Loucy (cell line): ENCODE measurements at regions not wholly inside any gene's neighbourhood (a gene's known extent, or its start where the extent isn't known, plus 50 kb on each side); places are given as distances from the start of the nearest gene placed in this dataset.

Experiments used
- H2AFZ ChIP-seq: fragments of 200-600 bp; sonication (generic); 2 replicates; pipeline ENCODE4 v1.6.0; 2016; ENCODE audit warnings: antibody characterized with exemption, mild to moderate bottlenecking, low read length, moderate library complexity
- H3F3A ChIP-seq: fragments of 200-600 bp; 2 replicates; pipeline ENCODE4 v1.6.0; 2016; ENCODE audit warnings: antibody characterized with exemption, low read depth, mild to moderate bottlenecking
- H3K27me3 ChIP-seq: fragments of 200-600 bp; sonication (generic); 2 replicates; pipeline ENCODE4 v1.6.1; 2014; ENCODE audit warnings: low read length, mild to moderate bottlenecking; ENCODE audit not compliant: insufficient read depth, poor library complexity, severe bottlenecking
- H3K36me3 ChIP-seq: fragments of 200-600 bp; sonication (generic); 2 replicates; pipeline ENCODE4 v1.6.1; 2016; ENCODE audit warnings: low read length; ENCODE audit not compliant: insufficient read depth
- H3K4me1 ChIP-seq: fragments of 200-600 bp; sonication (generic); 2 replicates; pipeline ENCODE4 v1.5.1; 2014; ENCODE audit warnings: low read length, mild to moderate bottlenecking; ENCODE audit not compliant: insufficient read depth, poor library complexity, severe bottlenecking
- H3K4me2 ChIP-seq: fragments of 200-600 bp; sonication (generic); 2 replicates; pipeline ENCODE4 v1.6.0; 2014; ENCODE audit warnings: antibody characterized with exemption, low read length, low read depth, mild to moderate bottlenecking; ENCODE audit not compliant: poor library complexity, severe bottlenecking
- H3K4me3 ChIP-seq: fragments of 200-600 bp; sonication (generic); 2 replicates; pipeline ENCODE4 v1.5.1; 2014; ENCODE audit warnings: low read length, mild to moderate bottlenecking, mixed read lengths; ENCODE audit not compliant: poor library complexity, severe bottlenecking
- H3K79me2 ChIP-seq: fragments of 200-600 bp; sonication (generic); 2 replicates; pipeline ENCODE4 v1.6.1; 2014; ENCODE audit warnings: low read length; ENCODE audit not compliant: insufficient read depth
- H3K9ac ChIP-seq: fragments of 200-600 bp; sonication (generic); 2 replicates; pipeline ENCODE4 v1.6.0; 2014; ENCODE audit warnings: mild to moderate bottlenecking, low read depth, low read length, moderate library complexity; ENCODE audit not compliant: poor library complexity, severe bottlenecking
- H3K9me2 ChIP-seq: fragments of 200-600 bp; sonication (generic); replicated peaks from 2 replicates; pipeline ENCODE4 v1.6.1; 2016; ENCODE audit warnings: low read depth, low read length, mixed read lengths
- H3K9me3 ChIP-seq: fragments of 200-600 bp; sonication (generic); 2 replicates; pipeline ENCODE4 v1.6.1; 2014; ENCODE audit warnings: mild to moderate bottlenecking, antibody characterized with exemption, low read length, low read depth; ENCODE audit not compliant: insufficient read depth
- H4K20me1 ChIP-seq: fragments of 200-600 bp; sonication (generic); 2 replicates; pipeline ENCODE4 v1.6.0; 2014; ENCODE audit warnings: antibody characterized with exemption, low read length, mild to moderate bottlenecking; ENCODE audit not compliant: insufficient read depth, poor library complexity, severe bottlenecking
- EZH2phosphoT487 ChIP-seq: fragments of 200-600 bp; IDR thresholded peaks from 2 replicates; pipeline ENCODE4 v1.6.1; 2018; ENCODE audit warnings: antibody characterized with exemption, mild to moderate bottlenecking, moderate library complexity, borderline replicate concordance
- TF ChIP-seq, protein P1 (sequence below): fragments of 200-600 bp; sonication (generic); conservative IDR thresholded peaks from 2 replicates; pipeline ENCODE4 v1.5.1; 2014; ENCODE audit warnings: mild to moderate bottlenecking, antibody characterized with exemption, low read length

DNA sequence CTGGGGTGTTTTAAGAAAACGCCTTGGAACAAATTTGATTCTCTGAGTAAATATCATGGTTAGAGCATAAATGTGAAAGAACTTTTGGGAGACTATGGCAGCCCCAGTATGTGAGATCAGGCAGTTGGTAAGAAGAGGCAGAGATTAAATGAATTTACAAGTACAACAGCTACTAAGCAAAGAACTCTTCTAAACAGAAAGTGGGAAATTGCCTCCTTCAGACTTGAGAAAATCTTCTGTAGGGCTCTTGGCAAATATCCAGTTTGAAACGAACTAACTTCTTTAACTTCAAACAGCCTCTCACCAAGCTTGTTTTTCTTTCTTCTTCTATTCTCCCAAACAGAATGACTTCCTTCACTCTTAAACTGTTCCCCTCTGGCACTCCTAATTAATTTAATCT is 337.7 kb downstream of the SIPA1L2 start:
- Histone ChIP-seq H3K9ac (no peak overlapping the region), H3K27me3 (no peaks in the 10 kb centered on the region), H3K4me2 (no peak overlapping the region), H3K36me3 (no peaks in the 10 kb centered on the region), H3F3A (no peaks in the 10 kb centered on the region), H3K4me1 (peaks cover 11% of the 10 kb centered on the region), H3K9me2 (no peaks in the 10 kb centered on the region), H2AFZ (peak overlapping the region; percentile 69), H4K20me1 (no peaks in the 10 kb centered on the region), H3K79me2 (no peaks in the 10 kb centered on the region), H3K4me3 (no peak overlapping the region), H3K9me3 (no peaks in the 10 kb centered on the region)
- no peak for TF ChIP-seq EZH2phosphoT487
- TF ChIP-seq, protein P1, sequence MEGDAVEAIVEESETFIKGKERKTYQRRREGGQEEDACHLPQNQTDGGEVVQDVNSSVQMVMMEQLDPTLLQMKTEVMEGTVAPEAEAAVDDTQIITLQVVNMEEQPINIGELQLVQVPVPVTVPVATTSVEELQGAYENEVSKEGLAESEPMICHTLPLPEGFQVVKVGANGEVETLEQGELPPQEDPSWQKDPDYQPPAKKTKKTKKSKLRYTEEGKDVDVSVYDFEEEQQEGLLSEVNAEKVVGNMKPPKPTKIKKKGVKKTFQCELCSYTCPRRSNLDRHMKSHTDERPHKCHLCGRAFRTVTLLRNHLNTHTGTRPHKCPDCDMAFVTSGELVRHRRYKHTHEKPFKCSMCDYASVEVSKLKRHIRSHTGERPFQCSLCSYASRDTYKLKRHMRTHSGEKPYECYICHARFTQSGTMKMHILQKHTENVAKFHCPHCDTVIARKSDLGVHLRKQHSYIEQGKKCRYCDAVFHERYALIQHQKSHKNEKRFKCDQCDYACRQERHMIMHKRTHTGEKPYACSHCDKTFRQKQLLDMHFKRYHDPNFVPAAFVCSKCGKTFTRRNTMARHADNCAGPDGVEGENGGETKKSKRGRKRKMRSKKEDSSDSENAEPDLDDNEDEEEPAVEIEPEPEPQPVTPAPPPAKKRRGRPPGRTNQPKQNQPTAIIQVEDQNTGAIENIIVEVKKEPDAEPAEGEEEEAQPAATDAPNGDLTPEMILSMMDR, result no peak

GRCh38 chr1:232291681-232292080 is 338.3 kb downstream of the SIPA1L2 start:
- Histone ChIP-seq H3K4me2 (no peak overlapping the region), H3K27me3 (no peaks in the 10 kb centered on the region), H3F3A (no peaks in the 10 kb centered on the region), H3K36me3 (no peaks in the 10 kb centered on the region), H4K20me1 (no peaks in the 10 kb centered on the region), H3K9me3 (no peaks in the 10 kb centered on the region), H2AFZ (no peak overlapping the region), H3K4me3 (no peak overlapping the region), H3K9me2 (no peaks in the 10 kb centered on the region), H3K79me2 (no peaks in the 10 kb centered on the region), H3K4me1 (peaks cover 11% of the 10 kb centered on the region), H3K9ac (no peak overlapping the region)
- TF ChIP-seq, protein P1, result no peak

DNA sequence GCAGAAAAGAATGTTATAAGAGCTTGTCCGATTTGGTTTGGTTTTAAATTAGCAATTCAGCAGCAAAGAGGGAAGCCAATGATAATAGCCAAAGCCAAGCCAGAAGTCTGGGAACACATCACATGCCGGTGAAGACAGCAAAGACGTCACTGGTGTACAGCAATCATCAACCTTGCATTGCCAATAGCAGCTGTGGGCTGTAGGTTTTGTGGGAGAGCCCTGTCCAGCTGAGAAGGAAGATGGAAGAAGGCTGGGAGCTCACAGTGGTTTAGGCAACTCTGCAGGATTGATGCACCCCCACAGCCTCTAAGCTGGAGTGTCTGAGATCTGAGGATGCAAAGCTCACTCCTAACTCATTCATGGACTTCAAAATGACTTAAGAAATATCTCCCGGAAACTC is 338.7 kb downstream of the SIPA1L2 start:
- no peaks in the 10 kb centered on the region for H3K9me3 ChIP-seq
- H3K9me2 ChIP-seq, result no peaks in the 10 kb centered on the region
- H3K36me3 ChIP-seq, result no peaks in the 10 kb centered on the region
- no peak overlapping the region for H2AFZ ChIP-seq
- no peak overlapping the region for H3K4me3 ChIP-seq
- peaks cover 11% of the 10 kb centered on the region for H3K4me1 ChIP-seq
- no peaks in the 10 kb centered on the region for H4K20me1 ChIP-seq
- H3K9ac ChIP-seq, result no peak overlapping the region
- no peaks in the 10 kb centered on the region for H3K27me3 ChIP-seq
- H3K4me2 ChIP-seq, result no peak overlapping the region
- no peaks in the 10 kb centered on the region for H3F3A ChIP-seq
- TF ChIP-seq, protein P1, result no peak
- TF ChIP-seq EZH2phosphoT487, result no peak
- no peaks in the 10 kb centered on the region for H3K79me2 ChIP-seq
